ENCODE measurements at regions not wholly inside any gene's neighbourhood (a gene's known extent, or its start where the extent isn't known, plus 50 kb on each side); places are given as distances from the start of the nearest gene placed in this dataset.
"Not testable (repeated sequence)": the region's sequence is repeated elsewhere in the genome, so short reads cannot be mapped to it uniquely, and the experiment has no call there.

DNA sequence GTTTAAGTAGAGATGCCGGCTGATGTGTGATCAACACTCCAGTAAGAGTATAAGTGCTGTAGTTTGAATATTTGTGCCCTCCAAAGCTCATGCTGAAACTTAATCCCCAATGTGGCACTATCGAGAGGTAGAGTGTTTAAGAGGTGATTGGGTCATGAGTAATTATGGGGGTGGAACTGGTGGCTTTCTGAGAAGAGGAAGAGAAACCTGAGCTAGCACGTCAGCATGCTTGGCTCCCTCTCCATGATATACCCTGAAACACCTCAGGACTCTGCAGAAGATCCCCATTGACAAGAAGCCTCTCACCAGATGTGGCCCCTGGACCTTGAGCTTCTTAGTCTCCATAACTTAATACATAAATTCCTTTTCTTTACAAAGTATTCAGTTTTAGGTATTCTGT is 584.8 kb downstream of the TSN start:
- DNase-seq, result no peak

DNA sequence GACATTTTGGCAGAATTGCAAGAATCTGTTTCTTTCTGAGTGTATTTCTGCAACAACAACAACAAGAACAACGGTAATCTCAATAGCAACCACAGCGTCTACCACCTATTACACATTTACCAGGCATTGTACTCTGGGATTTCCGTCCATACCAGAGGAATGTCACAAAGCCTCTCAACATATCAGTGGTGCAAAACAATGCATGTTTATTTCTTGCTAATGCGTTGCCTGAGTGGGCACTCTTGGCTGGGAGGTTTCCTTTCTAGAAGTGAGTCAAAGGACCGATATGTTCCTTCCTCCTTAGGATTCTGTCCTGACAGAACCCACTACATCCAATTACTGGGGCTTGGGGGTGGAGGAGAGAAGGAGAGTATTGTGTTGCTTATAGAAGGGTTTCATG is 585.6 kb downstream of the TSN start:
- no peak for DNase-seq

DNA sequence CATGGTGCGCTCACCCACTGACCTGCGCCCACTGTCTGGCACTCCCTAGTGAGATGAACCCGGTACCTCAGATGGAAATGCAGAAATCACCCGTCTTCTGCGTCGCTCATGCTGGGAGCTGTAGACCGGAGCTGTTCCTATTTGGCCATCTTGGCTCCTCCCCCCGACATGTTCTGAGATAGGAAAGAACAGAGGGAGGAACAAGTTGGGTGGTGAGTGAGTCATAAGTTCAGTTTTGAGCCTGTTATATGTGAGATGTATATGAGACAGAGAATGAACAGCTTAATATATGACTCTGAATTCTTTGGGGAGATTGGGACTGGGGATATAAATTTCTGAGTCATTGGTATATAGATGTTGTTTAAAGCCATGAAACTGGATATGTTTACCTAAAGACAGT is 596.7 kb downstream of the TSN start:
- not testable (repeated sequence) for DNase-seq

DNA sequence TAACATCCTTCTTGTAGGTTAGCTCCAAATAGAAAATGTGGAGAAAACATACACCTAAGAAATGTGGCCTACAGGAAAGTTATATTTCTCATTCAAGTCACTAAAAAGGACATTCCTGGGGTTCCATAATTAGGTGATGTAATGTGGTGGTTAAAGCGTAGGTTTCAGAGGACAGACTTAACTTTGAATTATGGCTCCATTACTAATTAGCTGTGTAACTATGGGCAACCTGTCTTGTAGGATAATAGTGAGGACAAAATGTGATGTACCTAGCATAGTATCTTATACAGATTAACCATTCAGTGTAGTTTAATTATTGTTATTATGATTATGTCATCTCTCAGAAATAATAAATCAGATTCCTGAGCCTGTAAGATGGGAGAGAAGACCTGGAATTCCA is 602.5 kb downstream of the TSN start:
- no peak for DNase-seq

DNA sequence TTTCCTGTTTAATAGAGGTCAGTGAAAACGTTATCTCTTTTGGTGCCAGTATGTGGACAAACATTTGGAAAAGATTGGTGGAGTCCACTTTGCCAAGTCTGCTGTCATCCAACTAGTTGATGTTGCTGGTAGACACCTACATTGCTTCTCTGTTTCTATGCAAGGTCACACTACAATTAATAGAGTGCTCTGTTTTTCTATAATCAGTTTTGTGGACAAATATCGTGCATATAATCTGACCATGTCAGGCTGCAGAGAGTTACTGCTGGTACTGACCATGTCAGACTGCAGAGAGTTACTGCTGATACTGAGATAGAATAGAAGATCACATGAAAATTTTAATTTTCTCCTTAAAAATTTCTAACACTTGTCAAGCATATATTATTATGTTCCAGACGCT is 603.3 kb downstream of the TSN start:
- DNase-seq, result no peak

- DNase-seq, result no peak
Measured at GRCh38 chr2:122363885-122364284, 608.4 kb downstream of the TSN start.

DNA sequence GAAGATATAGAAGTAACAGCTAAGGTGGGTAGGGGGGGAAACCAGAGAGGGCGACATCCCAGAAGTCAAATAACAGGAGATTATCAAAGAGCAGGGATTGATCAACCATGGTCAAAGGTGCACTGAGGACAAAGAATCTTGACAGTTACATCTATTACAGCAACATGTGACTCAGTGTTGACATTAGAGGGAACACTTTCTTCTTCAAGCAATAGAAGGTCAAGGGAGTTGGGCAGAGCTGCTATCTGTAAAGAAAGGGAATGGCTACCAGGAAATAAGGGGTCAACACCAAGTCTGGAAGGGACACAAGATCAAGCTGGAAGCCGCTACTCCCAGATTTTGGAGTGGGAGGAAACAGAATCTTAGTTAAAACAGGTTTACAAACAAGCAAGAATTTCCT is 611.0 kb downstream of the TSN start:
- DNase-seq, result no peak

DNA sequence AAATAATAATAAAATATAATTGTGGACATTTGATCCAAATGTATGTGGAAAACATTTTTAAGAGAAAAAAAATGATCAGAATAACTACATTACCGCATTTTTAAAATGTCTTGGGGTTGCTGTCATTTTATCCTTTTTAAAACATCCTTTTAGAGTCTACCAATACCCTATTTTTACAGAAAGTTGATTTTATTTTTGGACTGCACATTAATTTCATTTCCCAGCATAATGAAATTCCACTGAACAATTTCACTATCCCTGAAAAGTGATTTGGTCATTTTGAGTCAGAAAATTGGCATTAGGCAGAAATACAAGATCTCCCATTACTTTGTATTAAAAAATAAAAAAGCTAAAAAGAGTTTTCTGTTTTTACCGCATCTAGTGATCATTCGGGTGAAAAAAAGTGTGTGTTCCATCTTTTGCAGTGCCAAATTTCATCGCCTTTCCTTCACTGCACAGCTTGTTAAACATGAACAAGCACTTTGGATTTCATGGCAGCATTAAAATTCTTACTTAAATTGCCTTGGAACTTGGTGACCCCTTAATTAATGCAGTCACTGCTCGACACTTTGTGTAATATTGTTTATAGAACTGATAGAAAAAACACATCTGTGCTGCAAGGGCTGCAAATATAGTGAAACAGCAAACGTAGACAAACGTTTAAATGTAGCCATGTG is 611.7 kb downstream of the TSN start:
- no peak for DNase-seq

DNA sequence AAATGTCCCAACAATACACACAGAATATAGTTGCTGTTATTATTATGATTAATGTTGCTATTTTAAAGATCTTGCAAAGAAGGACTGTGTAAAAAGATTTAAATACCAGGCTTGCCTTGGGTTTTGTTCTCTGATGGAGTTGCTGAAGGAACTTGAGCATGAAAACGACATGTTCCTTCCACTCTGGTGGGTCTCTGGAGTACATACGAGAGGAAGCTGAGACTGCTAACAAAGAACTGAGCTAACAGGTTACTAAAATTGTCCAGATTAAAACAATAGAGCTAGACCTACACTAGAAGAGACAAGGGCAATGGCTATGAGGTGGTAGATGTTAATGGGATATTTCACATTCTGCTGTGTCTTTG is 612.2 kb downstream of the TSN start:
- no peak for DNase-seq

DNA sequence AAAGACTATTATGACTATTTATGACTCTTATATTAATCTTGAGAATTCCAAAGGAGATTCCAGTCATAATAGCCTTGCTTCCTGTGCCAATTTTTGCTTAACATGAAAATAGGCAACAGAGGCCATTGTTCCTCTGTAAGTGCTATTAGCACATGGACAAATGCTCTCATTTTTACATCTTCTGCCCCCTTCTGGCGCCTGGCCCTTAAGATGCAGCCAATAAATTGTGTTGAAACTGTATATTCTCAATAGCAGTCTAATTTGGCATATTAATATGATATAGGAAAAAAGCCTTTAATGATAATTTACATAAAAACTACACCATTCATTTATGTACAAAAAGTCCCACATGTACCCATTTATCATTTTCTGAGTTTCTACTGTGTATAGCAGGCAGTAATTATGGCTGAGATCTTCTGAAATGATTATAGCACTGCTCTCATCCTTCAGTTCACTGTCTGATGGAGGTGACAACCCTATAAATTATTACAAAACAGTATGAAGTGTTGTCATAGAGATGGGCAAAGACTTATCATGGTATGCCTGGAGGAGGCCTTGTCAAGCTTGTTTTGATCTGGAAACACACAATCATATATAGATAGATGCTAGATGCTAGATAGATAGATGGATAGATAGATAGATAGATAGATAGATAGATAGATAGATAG is 613.3 kb downstream of the TSN start:
- no peak for DNase-seq

DNA sequence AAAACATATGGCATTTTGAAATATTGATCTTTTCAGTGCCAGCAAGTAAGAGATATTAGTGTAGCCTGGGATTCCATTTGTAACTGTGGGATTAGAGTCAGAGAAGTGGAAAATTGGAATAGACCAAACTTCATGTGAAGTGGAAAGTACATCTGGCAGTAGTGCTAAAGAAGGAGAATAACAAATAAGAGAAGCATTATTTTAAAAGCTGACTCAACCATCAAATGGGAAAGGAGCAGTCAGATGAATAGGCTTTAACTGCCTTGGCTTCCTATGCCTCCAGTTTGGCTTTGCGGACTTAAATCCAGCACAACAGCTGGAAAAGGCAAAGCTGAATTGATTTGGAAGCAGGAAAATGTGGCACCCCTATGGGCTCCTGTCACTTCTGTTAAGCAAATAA is 623.1 kb downstream of the TSN start:
- no peak for DNase-seq

- DNase-seq, result no peak
Measured at GRCh38 chr2:122384768-122385333, 629.4 kb downstream of the TSN start.

DNA sequence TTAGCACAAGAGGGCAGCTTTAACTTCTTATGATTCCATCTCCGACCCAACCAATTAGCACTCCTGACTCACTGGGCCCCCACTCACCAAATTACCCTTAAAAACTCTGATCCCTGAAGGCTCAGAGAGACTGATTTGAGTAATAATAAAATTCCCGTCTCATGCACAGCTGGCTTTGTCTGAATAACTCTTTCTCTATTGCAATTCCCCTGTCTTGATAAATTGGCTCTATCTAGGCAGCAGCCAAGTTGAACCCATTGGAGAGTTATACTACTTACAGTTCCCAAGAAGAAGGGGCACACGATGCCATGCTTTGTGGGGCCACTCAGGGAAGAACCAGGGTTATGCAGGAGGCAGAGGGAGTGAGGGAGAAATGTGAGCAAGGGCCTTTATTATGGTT is 632.8 kb downstream of the TSN start:
- DNase-seq, result no peak

DNA sequence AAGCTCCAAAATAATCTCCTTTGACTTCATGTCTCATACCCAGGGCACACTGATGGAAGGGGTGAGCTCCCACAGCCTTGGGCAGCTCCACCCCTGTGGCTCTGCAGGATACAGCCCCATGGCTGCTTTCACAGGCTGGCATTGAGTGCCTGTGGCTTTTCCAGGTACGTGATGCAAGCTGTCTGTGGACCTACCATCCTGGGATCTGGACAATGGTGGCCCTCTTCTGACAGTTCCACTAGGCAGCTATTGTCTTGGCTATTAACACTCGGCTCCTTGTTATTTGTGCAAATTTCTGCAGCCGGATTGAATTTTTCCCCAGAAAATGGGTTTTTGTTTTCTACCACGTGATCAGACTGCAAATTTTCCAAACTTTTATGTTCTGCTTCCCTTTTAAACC is 634.2 kb downstream of the TSN start:
- DNase-seq, result no peak

- DNase-seq, result peak; percentile 8
Measured at GRCh38 chr2:122390406-122390805, 635.0 kb downstream of the TSN start.

- no peak for DNase-seq
Measured at GRCh38 chr2:122391726-122392125, 636.3 kb downstream of the TSN start.

GRCh38 chr2:122395687-122396086 is 640.2 kb downstream of the TSN start:
- DNase-seq, result no peak

DNA sequence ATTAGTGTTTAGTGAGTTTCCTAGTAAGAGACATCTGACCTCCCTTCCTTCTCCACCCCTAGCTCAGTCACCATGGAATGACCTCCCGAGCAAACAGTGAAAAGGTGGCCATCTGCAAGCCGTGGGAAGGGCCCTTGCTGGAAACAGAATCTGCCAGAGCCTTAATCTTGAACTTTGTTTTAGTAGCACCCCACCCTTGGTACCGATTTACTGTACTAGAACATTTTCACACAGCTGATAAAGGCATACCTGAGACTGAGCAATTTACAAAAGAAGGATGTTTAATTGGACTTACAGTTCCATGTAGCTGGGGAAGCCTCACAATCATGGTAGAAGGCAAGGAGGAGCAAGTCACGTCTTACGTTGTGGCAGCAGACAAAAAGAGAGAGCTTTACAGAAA is 655.8 kb downstream of the TSN start:
- DNase-seq, result no peak

DNA sequence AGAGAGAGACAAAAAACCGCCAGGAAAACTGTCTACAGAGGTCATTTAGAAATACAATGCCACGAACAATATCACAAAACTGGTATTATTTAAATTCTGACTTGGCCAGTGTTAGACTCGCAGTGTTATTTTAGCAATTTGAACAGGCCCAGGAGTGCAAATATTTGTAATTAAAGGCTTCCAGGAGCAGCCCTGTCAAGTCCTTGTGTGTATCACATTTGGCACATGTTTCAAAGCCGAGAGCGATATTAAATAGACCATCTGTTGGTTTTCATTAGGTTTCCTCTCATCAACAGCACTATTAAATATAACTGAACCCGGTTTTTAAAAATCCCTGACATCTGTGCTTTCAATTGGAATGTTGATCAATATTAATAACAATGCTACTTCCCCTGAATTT is 656.9 kb downstream of the TSN start:
- no peak for DNase-seq

GRCh38 chr2:122414902-122415301 is 659.5 kb downstream of the TSN start:
- DNase-seq, result no peak

- no peak for DNase-seq
Measured at GRCh38 chr2:122417114-122417513, 661.7 kb downstream of the TSN start.

GRCh38 chr2:122421775-122422174 is 666.3 kb downstream of the TSN start:
- no peak for DNase-seq

DNA sequence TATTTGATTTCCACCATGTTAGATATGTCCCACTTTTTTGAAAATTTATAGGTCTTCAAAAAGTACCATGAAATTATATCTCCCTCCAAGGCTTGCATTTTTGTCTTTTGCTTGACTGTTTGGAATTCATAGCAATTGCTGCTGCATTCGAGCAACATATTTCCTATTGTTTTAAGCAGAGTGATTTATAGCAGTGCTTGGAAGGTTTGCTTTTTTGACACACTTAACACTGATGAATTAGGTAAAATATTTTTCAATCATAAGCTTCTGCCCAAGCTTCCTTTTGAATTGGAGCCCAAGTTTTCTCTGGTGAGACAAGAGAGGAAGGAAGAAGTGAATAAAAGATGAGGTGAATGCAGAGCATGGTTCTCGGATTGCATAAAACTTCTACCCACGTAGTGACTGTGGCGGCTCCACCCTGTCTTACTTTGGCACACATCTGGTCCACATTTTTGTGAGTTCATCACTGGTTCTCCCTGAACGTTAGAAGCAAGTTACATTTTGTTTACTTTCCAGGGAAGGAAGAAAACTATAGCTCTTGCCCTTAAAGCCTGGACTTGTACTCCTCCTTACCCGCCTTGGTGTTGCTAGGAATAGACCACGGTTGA is 667.0 kb downstream of the TSN start:
- DNase-seq, result no peak

- no peak for DNase-seq
Measured at GRCh38 chr2:122423934-122424333, 668.5 kb downstream of the TSN start.

All from fibroblast of skin of right biceps (primary cell).